Mesendoderm (in vitro differentiated cells): ENCODE measurements at regions not wholly inside any gene's neighbourhood (a gene's known extent, or its start where the extent isn't known, plus 50 kb on each side); places are given as distances from the start of the nearest gene placed in this dataset.

Source experiments
- DNase-seq: peaks from one replicate; pipeline ENCODE4 v3.0.0; 2013
- H2AK5ac ChIP-seq: 2 replicates; pipeline ENCODE4 v1.6.1; 2013; ENCODE audit warnings: low read length, inconsistent platforms
- H2BK120ac ChIP-seq: 2 replicates; pipeline ENCODE4 v1.6.1; 2013; ENCODE audit warnings: low read depth, mild to moderate bottlenecking, low read length, moderate library complexity, mixed read lengths
- H2BK15ac ChIP-seq: replicated peaks from 2 replicates; pipeline ENCODE4 v1.6.1; 2013; ENCODE audit warnings: low read depth, mild to moderate bottlenecking, moderate library complexity
- H2BK5ac ChIP-seq: 2 replicates; pipeline ENCODE4 v1.6.1; 2013; ENCODE audit warnings: low read length, inconsistent platforms
- H3K18ac ChIP-seq: 2 replicates; pipeline ENCODE4 v1.6.1; 2013; ENCODE audit warnings: mild to moderate bottlenecking, low read length, mixed read lengths
- H3K23ac ChIP-seq: one replicate; pipeline ENCODE4 v1.6.1; 2013; ENCODE audit warnings: low read length
- H3K27ac ChIP-seq: 2 replicates; pipeline ENCODE4 v1.5.1; 2013; ENCODE audit warnings: low read depth, mild to moderate bottlenecking, inconsistent platforms, low read length, moderate library complexity
- H3K27me3 ChIP-seq: 2 replicates; pipeline ENCODE4 v1.6.1; 2013; ENCODE audit warnings: low read length, control low read depth, mild to moderate bottlenecking, inconsistent platforms; ENCODE audit not compliant: insufficient read depth, poor library complexity
- H3K36me3 ChIP-seq: 2 replicates; pipeline ENCODE4 v1.6.1; 2013; ENCODE audit warnings: low read length, inconsistent platforms; ENCODE audit not compliant: control insufficient read depth, insufficient read depth
- H3K4ac ChIP-seq: one replicate; pipeline ENCODE4 v1.6.1; 2013; ENCODE audit warnings: low read depth, mild to moderate bottlenecking, low read length, moderate library complexity
- H3K4me1 ChIP-seq: 2 replicates; pipeline ENCODE4 v1.6.1; 2013; ENCODE audit warnings: low read depth, low read length, inconsistent platforms; ENCODE audit not compliant: control insufficient read depth
- H3K4me2 ChIP-seq: 2 replicates; pipeline ENCODE4 v1.6.1; 2013; ENCODE audit warnings: low read length
- H3K4me3 ChIP-seq: 2 replicates; pipeline ENCODE4 v1.5.1; 2013; ENCODE audit warnings: mild to moderate bottlenecking, low read length
- H3K56ac ChIP-seq: one replicate; pipeline ENCODE4 v1.6.1; 2013; ENCODE audit warnings: low read length
- H3K79me1 ChIP-seq: 2 replicates; pipeline ENCODE4 v1.6.1; 2013; ENCODE audit warnings: low read length, inconsistent platforms
- H3K79me2 ChIP-seq: 2 replicates; pipeline ENCODE4 v1.6.1; 2013; ENCODE audit warnings: mild to moderate bottlenecking, low read length; ENCODE audit not compliant: control insufficient read depth, insufficient read depth
- H3K9ac ChIP-seq: 2 replicates; pipeline ENCODE4 v1.6.1; 2013; ENCODE audit warnings: low read length, inconsistent platforms
- H4K5ac ChIP-seq: one replicate; pipeline ENCODE4 v1.6.1; 2013; ENCODE audit warnings: low read length
- H4K8ac ChIP-seq: one replicate; pipeline ENCODE4 v1.6.1; 2013; ENCODE audit warnings: low read depth, mild to moderate bottlenecking, control low read depth, low read length, moderate library complexity
- WGBS: extraction: QIAGEN DNeasy Blood & Tissue Kit; methylation state at CpG from one replicate; pipeline ENCODE4 v1.1.7; 2013; ENCODE audit warnings: low lambda C conversion rate, missing lambda C conversion rate; ENCODE audit not compliant: insufficient coverage; ENCODE audit errors: extremely low coverage; 5-methylcytosine and 5-hydroxymethylcytosine counted together

GRCh38 chr5:152188251-152188650 is 216.8 kb downstream of the NMUR2 start:
- Histone ChIP-seq H3K18ac (no peak overlapping the region), H4K8ac (no peak overlapping the region), H3K27me3 (no peaks in the 10 kb centered on the region), H3K4me2 (no peak overlapping the region), H3K79me2 (no peaks in the 10 kb centered on the region), H3K9ac (no peak overlapping the region), H2BK15ac (no peak overlapping the region), H3K4ac (no peak overlapping the region), H3K56ac (no peak overlapping the region), H2AK5ac (no peak overlapping the region), H3K4me3 (no peak overlapping the region), H3K79me1 (no peaks in the 10 kb centered on the region), H3K27ac (no peak overlapping the region), H2BK120ac (no peak overlapping the region), H3K23ac (no peak overlapping the region), H4K5ac (no peak overlapping the region), H3K4me1 (no peaks in the 10 kb centered on the region), H3K36me3 (no peaks in the 10 kb centered on the region), H2BK5ac (no peak overlapping the region)
- DNase-seq = no peak

- Histone ChIP-seq H2BK15ac (no peak overlapping the region), H3K4me3 (no peak overlapping the region), H3K4me2 (no peak overlapping the region), H3K27ac (no peak overlapping the region), H3K79me2 (no peaks in the 10 kb centered on the region), H3K18ac (no peak overlapping the region), H3K4me1 (no peaks in the 10 kb centered on the region), H2BK5ac (no peak overlapping the region), H3K56ac (no peak overlapping the region), H3K27me3 (no peaks in the 10 kb centered on the region), H3K79me1 (no peaks in the 10 kb centered on the region), H3K36me3 (no peaks in the 10 kb centered on the region), H3K9ac (no peak overlapping the region), H2BK120ac (no peak overlapping the region), H4K8ac (no peak overlapping the region), H4K5ac (no peak overlapping the region), H2AK5ac (no peak overlapping the region), H3K4ac (no peak overlapping the region), H3K23ac (no peak overlapping the region)
- no peak for DNase-seq
Observed at GRCh38 chr5:152187668-152188067, 217.4 kb downstream of the NMUR2 start.

DNA sequence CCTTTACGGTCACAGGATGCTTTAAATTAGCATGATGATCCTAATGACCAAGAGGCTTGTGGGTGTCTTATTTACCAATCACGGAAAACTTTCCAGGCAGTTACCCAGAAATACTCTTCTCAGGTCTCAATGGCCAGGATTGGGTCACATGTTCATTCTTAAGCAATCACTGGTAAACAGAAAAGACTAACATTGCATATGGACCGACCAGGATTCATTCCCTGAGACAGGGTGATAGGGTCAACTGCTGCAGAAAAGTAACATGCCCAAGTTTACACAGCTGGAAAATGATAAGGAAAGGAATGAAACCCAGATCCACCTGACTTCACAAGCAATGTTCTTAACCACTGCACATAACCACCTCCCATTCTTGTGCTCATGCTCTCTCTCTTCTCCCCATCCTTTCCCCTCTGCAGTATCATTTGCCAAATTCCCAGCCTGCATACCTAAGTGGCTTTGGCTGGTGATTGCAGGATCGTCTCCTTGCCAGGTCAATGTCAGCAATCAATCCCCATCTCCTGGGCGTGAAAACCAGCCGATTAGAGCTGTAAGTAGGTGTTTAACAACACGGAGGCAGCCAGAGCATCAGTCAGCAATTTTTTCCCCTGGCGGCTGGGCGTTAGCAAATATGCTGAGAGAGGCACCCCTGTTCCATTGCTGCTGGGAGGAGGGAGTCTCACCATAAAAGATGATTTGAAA is 219.4 kb downstream of the NMUR2 start:
- no peak overlapping the region for H3K4me3 ChIP-seq
- H4K5ac ChIP-seq = no peak overlapping the region
- no CpG with 5 or more reads among the region's 9 CpGs for WGBS
- no peaks in the 10 kb centered on the region for H3K4me1 ChIP-seq
- H2BK5ac ChIP-seq = no peak overlapping the region
- H3K36me3 ChIP-seq = no peaks in the 10 kb centered on the region
- no peak overlapping the region for H3K23ac ChIP-seq
- DNase-seq = peak; percentile 39
- H4K8ac ChIP-seq = no peak overlapping the region
- no peak overlapping the region for H2BK15ac ChIP-seq
- H3K27ac ChIP-seq = no peak overlapping the region
- H3K4me2 ChIP-seq = no peak overlapping the region
- H3K9ac ChIP-seq = no peak overlapping the region
- H3K79me1 ChIP-seq = no peaks in the 10 kb centered on the region
- H3K4ac ChIP-seq = no peak overlapping the region
- no peaks in the 10 kb centered on the region for H3K27me3 ChIP-seq
- no peaks in the 10 kb centered on the region for H3K79me2 ChIP-seq
- no peak overlapping the region for H2BK120ac ChIP-seq
- H3K56ac ChIP-seq = no peak overlapping the region
- no peak overlapping the region for H2AK5ac ChIP-seq
- no peak overlapping the region for H3K18ac ChIP-seq

- Histone ChIP-seq H3K4me3 (no peak overlapping the region), H3K18ac (no peak overlapping the region), H2BK120ac (no peak overlapping the region), H4K8ac (no peak overlapping the region), H4K5ac (no peak overlapping the region), H3K4me2 (no peak overlapping the region), H2BK5ac (no peak overlapping the region), H3K23ac (no peak overlapping the region), H3K36me3 (no peaks in the 10 kb centered on the region), H3K79me1 (no peaks in the 10 kb centered on the region), H3K27ac (no peak overlapping the region), H3K4ac (no peak overlapping the region), H3K56ac (no peak overlapping the region), H3K27me3 (no peaks in the 10 kb centered on the region), H3K79me2 (no peaks in the 10 kb centered on the region), H2AK5ac (no peak overlapping the region), H2BK15ac (no peak overlapping the region), H3K9ac (no peak overlapping the region), H3K4me1 (no peaks in the 10 kb centered on the region)
- no peak for DNase-seq
- WGBS = no CpG with 5 or more reads among the region's 2 CpGs
Observed at GRCh38 chr5:152184266-152184665, 220.8 kb downstream of the NMUR2 start.

DNA sequence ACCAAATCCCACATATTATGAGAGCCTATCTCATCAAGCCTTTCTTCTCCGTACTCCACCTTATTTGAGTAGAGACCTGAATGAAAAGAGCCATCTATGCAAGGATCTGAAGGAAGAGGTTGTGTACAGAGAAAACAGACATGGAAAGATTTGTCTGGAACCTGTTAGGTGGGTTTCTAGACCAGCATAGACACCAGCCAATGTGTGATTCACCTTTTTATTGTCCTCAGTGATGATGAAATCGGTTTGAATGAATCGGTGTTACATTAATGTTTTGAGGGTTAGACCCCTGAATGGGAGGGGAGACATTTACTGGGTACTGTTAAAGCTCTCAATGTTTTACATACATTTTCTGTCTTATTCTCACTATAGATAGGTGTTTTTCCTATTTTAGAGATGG is 223.6 kb downstream of the NMUR2 start:
- H3K79me1 ChIP-seq = no peaks in the 10 kb centered on the region
- H2AK5ac ChIP-seq = no peak overlapping the region
- no peak overlapping the region for H3K23ac ChIP-seq
- no peak overlapping the region for H2BK5ac ChIP-seq
- WGBS = no CpG with 5 or more reads among the region's 3 CpGs
- H3K27me3 ChIP-seq = no peaks in the 10 kb centered on the region
- H4K8ac ChIP-seq = no peak overlapping the region
- no peak overlapping the region for H3K9ac ChIP-seq
- DNase-seq = no peak
- H3K18ac ChIP-seq = no peak overlapping the region
- H3K27ac ChIP-seq = no peak overlapping the region
- no peak overlapping the region for H3K4ac ChIP-seq
- no peak overlapping the region for H3K56ac ChIP-seq
- H2BK120ac ChIP-seq = no peak overlapping the region
- H3K4me2 ChIP-seq = no peak overlapping the region
- no peaks in the 10 kb centered on the region for H3K79me2 ChIP-seq
- no peak overlapping the region for H4K5ac ChIP-seq
- no peak overlapping the region for H3K4me3 ChIP-seq
- H2BK15ac ChIP-seq = no peak overlapping the region
- H3K4me1 ChIP-seq = peaks cover 4% of the 10 kb centered on the region
- no peaks in the 10 kb centered on the region for H3K36me3 ChIP-seq

DNA sequence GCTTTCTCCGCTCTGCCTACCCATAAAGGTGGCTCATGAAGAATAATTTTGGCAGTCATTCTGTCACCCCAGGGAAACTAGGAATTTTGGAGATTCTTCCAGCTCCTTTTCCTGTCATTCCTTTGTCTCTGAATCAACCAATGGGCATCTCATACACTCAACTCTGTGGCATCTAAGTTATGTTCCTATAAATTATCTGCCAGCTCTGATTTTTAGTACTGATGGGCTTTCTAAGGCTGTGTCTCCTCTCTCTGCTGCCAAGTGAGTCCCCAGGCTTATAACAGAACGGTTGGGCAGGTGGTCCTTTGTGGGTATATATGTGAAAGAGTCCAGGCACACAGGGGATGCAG is 226.8 kb downstream of the NMUR2 start:
- Histone ChIP-seq H2AK5ac (no peak overlapping the region), H3K18ac (peak overlapping the region; percentile 39), H3K79me2 (no peaks in the 10 kb centered on the region), H4K5ac (no peak overlapping the region), H3K23ac (no peak overlapping the region), H3K4me3 (no peak overlapping the region), H3K9ac (no peak overlapping the region), H2BK5ac (no peak overlapping the region), H3K27me3 (no peaks in the 10 kb centered on the region), H3K4me2 (no peak overlapping the region), H3K27ac (peak overlapping the region; percentile 27), H2BK120ac (no peak overlapping the region), H3K4me1 (peaks cover 4% of the 10 kb centered on the region), H3K79me1 (no peaks in the 10 kb centered on the region), H3K36me3 (no peaks in the 10 kb centered on the region), H3K56ac (no peak overlapping the region), H3K4ac (no peak overlapping the region), H4K8ac (no peak overlapping the region), H2BK15ac (no peak overlapping the region)
- no CpG with 5 or more reads among the region's 2 CpGs for WGBS
- no peak for DNase-seq
